Sciatic nerve (tissue), 2 donors: ENCODE measurements at regions not wholly inside any gene's neighbourhood (a gene's known extent, or its start where the extent isn't known, plus 50 kb on each side); places are given as distances from the start of the nearest gene placed in this dataset.
"Not testable (repeated sequence)": the region's sequence is repeated elsewhere in the genome, so short reads cannot be mapped to it uniquely, and the experiment has no call there.

Experiments used
- ATAC-seq: fragments of 200-7000 bp; cut with Tn5 transposase; one replicate; pipeline ENCODE4 v1.9.1; 2020; ENCODE audit warnings: mild to moderate bottlenecking, moderate library complexity
- DNase-seq: peaks from one replicate; pipeline ENCODE4 v3.0.0-alpha.2; 2020; ENCODE audit warnings: low spot score
- intact Hi-C: fragments of 100-400 bp; cut with DNase I; formaldehyde crosslinking; loops from one replicate; pipeline ENCODE4 v1.14.2; 2022
- donor health status: DM: no; HTN: no; CAD: no.
- donor health status: DM: no; HTN: no; CAD: no.

GRCh38 chr3:88824666-88825564 is 282.5 kb upstream of the EPHA3 start:
- intact Hi-C loops: no loop called here
- ATAC-seq: no peak

GRCh38 chr3:88828466-88828865 is 279.0 kb upstream of the EPHA3 start:
- no peak for DNase-seq
- intact Hi-C loops: no loop called here

More at GRCh38 chr3:88824666-88825564, 282.5 kb upstream of the EPHA3 start:
- no peak for DNase-seq

GRCh38 chr3:88852606-88853005 is 254.8 kb upstream of the EPHA3 start:
- no peak for DNase-seq
- intact Hi-C loops: no loop called here

More at GRCh38 chr3:88828466-88828865, 279.0 kb upstream of the EPHA3 start:
- no peak for ATAC-seq

GRCh38 chr3:88863196-88863595 is 244.2 kb upstream of the EPHA3 start:
- intact Hi-C loops: no loop called here
- DNase-seq: no peak
- ATAC-seq: no peak

More at GRCh38 chr3:88852606-88853005, 254.8 kb upstream of the EPHA3 start:
- no peak for ATAC-seq

- intact Hi-C loops: no loop called here
- no peak for DNase-seq
- ATAC-seq: no peak
Measured at GRCh38 chr3:88876724-88877123, 230.7 kb upstream of the EPHA3 start.

GRCh38 chr3:88879905-88880304 is 227.5 kb upstream of the EPHA3 start:
- intact Hi-C loops: no loop called here
- no peak for DNase-seq

GRCh38 chr3:88882121-88882520 is 225.3 kb upstream of the EPHA3 start:
- DNase-seq (no peak), ATAC-seq (no peak)
- intact Hi-C loops: no loop called here

More at GRCh38 chr3:88879905-88880304, 227.5 kb upstream of the EPHA3 start:
- no peak for ATAC-seq

GRCh38 chr3:88886624-88887023 is 220.8 kb upstream of the EPHA3 start:
- DNase-seq, intact Hi-C loops, ATAC-seq: not testable (repeated sequence)

- no peak for DNase-seq
- ATAC-seq: no peak
- intact Hi-C loops: no loop called here
Measured at GRCh38 chr3:88896026-88896425, 211.4 kb upstream of the EPHA3 start.

- intact Hi-C loops: no loop called here
- ATAC-seq: no peak
- DNase-seq: no peak
Measured at GRCh38 chr3:88912294-88912877, 195.0 kb upstream of the EPHA3 start.

GRCh38 chr3:88918841-88919240 is 188.6 kb upstream of the EPHA3 start:
- intact Hi-C loops: no loop called here
- ATAC-seq: no peak
- DNase-seq: no peak

GRCh38 chr3:88921986-88922385 is 185.4 kb upstream of the EPHA3 start:
- no peak for ATAC-seq
- DNase-seq: no peak
- intact Hi-C loops: no loop called here

GRCh38 chr3:88926221-88926620 is 181.2 kb upstream of the EPHA3 start:
- intact Hi-C loops: no loop called here
- ATAC-seq: no peak
- no peak for DNase-seq

GRCh38 chr3:88930611-88931010 is 176.8 kb upstream of the EPHA3 start:
- ATAC-seq (no peak), DNase-seq (no peak)
- intact Hi-C loops: no loop called here

GRCh38 chr3:88936831-88937230 is 170.6 kb upstream of the EPHA3 start:
- intact Hi-C loops: no loop called here
- DNase-seq: no peak
- ATAC-seq: no peak

- DNase-seq: no peak
- intact Hi-C loops: no loop called here
- no peak for ATAC-seq
Measured at GRCh38 chr3:88940296-88940695, 167.1 kb upstream of the EPHA3 start.

- ATAC-seq (no peak), DNase-seq (no peak)
- intact Hi-C loops: no loop called here
Measured at GRCh38 chr3:88947013-88947412, 160.4 kb upstream of the EPHA3 start.

GRCh38 chr3:88954853-88955252 is 152.6 kb upstream of the EPHA3 start:
- DNase-seq: no peak
- ATAC-seq: no peak
- intact Hi-C loops: no loop called here

- ATAC-seq (no peak), DNase-seq (no peak)
- intact Hi-C loops: no loop called here
Measured at GRCh38 chr3:88955274-88955673, 152.1 kb upstream of the EPHA3 start.

GRCh38 chr3:88957711-88958439 is 149.5 kb upstream of the EPHA3 start:
- ATAC-seq (no peak), DNase-seq (no peak)
- intact Hi-C loops: no loop called here
